Activated T-cell treated with anti-CD3 and anti-CD28 coated beads, Interleukin-2, amount 50 U/mL, for 24 hours (primary cell): ENCODE measurements at regions not wholly inside any gene's neighbourhood (a gene's known extent, or its start where the extent isn't known, plus 50 kb on each side); places are given as distances from the start of the nearest gene placed in this dataset.

Source experiments
- DNase-seq: peaks from one replicate; pipeline ENCODE4 v3.0.0-alpha.2; 2020
- H3K27ac Mint-ChIP-seq: 2 replicates; pipeline ENCODE4 v1.8.0; 2020; ENCODE audit warnings: mild to moderate bottlenecking, mixed read lengths
- H3K27me3 Mint-ChIP-seq: 2 replicates; pipeline ENCODE4 v1.8.0; 2020; ENCODE audit warnings: mixed read lengths
- H3K36me3 Mint-ChIP-seq: 2 replicates; pipeline ENCODE4 v1.8.0; 2020; ENCODE audit warnings: low read depth, mixed read lengths
- H3K4me1 Mint-ChIP-seq: 2 replicates; pipeline ENCODE4 v1.8.0; 2020; ENCODE audit warnings: low read depth, mixed read lengths
- H3K4me3 Mint-ChIP-seq: 2 replicates; pipeline ENCODE4 v1.8.0; 2020; ENCODE audit warnings: mild to moderate bottlenecking, moderate library complexity, mixed read lengths
- H3K9me3 Mint-ChIP-seq: 2 replicates; pipeline ENCODE4 v1.8.0; 2020; ENCODE audit warnings: mixed read lengths

DNA sequence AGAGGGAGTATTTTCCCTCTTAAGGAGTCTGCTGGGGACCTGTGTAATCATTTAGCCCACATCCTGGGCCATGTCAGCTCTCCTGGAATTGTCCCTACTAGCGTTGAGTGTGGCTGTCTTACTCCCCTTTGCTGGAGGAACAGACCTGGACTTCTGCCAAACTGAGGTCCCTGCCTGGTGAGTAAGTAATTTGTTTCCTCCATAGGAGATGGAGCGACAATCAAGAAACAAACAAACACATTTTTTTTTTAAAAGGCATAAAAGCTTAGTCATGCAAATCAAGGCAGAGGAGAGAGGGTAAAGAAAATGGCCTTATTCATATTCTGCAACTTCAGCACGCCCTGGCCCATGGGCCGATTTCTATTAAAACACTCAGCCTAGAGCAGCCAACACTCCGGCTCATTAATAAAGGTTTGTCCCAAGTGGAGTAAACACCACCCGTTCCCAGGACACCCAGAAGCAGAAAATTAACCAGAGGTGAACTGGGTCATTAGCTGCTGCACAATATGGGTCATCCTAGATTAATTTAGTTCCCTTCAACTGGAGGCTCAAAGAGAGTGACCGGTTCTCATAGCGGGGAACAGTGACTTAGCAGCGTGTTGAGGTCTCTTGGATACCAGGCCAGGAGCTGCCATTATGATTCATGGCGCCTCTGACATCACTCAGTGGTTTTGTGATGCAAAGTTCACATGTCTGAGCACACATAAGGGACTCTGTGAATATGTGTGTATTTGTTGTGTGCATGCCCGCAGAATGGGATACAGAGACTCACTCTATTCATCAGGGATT lies 165.0 kb upstream of the SULF2 start:
- H3K9me3 Mint-ChIP-seq = no peaks in the 10 kb centered on the region
- H3K27me3 Mint-ChIP-seq = peaks cover 15% of the 10 kb centered on the region
- no peak overlapping the region for H3K27ac Mint-ChIP-seq
- DNase-seq = no peak
- H3K4me3 Mint-ChIP-seq = no peak overlapping the region
- no peaks in the 10 kb centered on the region for H3K4me1 Mint-ChIP-seq
- H3K36me3 Mint-ChIP-seq = no peaks in the 10 kb centered on the region

DNA sequence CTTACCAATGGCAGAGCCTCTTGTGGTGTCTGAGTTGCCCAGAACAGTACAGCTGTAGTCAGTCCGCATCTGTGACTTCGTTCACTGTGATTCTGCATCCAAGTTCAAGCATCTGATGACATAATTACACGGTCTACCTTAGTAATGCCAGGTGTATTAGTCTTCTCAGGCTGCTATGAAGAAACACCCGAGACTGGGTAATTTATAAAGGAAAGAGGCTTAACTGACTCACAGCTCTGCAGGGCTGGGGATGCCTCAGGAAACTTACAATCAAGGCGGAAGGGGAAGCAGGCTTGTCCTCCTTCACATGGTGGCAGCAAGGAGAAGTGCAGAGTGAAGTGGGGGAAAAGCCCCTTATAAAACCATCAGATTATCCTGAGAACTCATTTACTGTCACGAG lies 163.9 kb upstream of the SULF2 start:
- H3K4me3 Mint-ChIP-seq = no peak overlapping the region
- H3K36me3 Mint-ChIP-seq = no peaks in the 10 kb centered on the region
- H3K27ac Mint-ChIP-seq = no peak overlapping the region
- H3K9me3 Mint-ChIP-seq = no peaks in the 10 kb centered on the region
- H3K4me1 Mint-ChIP-seq = no peaks in the 10 kb centered on the region
- H3K27me3 Mint-ChIP-seq = peaks cover 19% of the 10 kb centered on the region
- DNase-seq = no peak

DNA sequence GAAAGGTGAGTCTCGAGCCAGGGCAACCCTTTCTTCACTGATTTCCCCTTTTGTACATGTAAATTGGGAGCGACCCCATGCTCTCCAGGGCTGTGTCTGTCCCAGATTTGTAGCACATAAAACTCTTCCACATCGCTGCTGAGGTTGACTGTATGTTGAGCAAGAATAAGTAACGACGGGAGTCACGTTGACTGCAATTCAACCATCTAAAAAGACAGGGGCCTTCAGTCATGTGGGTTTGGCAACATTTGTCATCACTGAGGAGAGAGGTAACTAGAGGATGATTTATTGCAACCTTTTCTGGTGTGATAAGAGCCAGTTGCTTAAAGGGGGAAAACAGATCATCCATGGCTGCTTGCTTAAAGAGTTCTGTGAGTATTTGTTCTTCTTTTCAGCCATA lies 159.4 kb upstream of the SULF2 start:
- H3K4me3 Mint-ChIP-seq = no peak overlapping the region
- no peaks in the 10 kb centered on the region for H3K9me3 Mint-ChIP-seq
- no peak for DNase-seq
- no peaks in the 10 kb centered on the region for H3K4me1 Mint-ChIP-seq
- H3K27ac Mint-ChIP-seq = no peak overlapping the region
- H3K36me3 Mint-ChIP-seq = no peaks in the 10 kb centered on the region
- peaks cover 13% of the 10 kb centered on the region for H3K27me3 Mint-ChIP-seq

DNA sequence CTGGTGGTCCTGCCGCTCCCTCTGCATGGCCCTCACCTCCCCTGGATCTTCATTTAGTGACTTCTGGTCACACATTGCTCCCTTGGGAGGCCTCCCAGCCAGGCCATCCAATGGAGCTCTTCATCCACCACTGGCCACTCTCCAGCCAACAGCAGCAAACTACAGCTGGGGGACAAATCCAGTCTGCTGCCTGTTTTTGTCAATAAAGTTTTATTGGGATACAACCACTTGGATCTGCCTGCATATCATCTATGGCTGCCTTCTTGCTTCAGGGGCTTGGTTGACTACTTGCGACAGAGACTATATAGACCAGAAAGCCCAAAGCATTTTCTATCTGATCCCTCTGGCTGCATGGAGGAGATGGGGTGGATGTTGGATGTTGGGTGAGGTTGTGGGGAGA lies 156.6 kb upstream of the SULF2 start:
- H3K4me1 Mint-ChIP-seq = no peaks in the 10 kb centered on the region
- no peak for DNase-seq
- H3K9me3 Mint-ChIP-seq = no peaks in the 10 kb centered on the region
- no peak overlapping the region for H3K27ac Mint-ChIP-seq
- no peak overlapping the region for H3K4me3 Mint-ChIP-seq
- H3K27me3 Mint-ChIP-seq = peaks cover 13% of the 10 kb centered on the region
- no peaks in the 10 kb centered on the region for H3K36me3 Mint-ChIP-seq

DNA sequence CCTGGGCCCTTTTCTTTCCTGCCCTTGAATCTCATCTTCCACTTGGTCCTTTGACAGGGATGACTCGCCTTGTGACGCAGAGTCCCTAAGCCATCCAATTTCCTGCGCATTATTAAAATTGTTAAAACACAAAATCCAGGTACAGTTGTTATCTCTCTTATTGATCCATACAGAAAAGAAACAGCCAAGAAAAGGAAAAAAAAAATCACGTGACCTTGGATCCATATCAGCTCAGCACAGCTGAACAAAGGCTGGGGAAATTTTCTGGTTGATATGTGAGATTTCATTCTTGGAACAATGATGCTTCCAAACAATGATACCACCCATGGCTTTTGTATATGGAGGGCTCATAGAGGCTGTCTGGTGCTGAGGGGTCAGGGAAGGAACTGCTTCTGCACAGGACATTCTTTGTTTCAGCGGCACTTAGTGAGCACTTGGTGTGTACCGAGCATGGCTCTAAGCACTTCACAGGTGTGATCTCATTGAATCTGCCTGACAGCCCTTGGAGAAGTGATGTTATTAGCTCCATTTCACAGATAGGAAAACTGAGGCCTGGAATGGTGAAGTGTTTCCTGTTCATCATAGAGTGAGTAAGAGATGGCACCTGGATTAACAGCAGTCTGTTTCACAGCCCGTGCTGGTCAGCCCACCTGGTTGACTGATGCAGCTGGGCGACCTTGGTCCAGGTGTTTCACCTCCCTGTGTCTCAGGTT lies 155.0 kb upstream of the SULF2 start:
- H3K36me3 Mint-ChIP-seq = no peaks in the 10 kb centered on the region
- DNase-seq = no peak
- H3K27ac Mint-ChIP-seq = no peak overlapping the region
- H3K4me1 Mint-ChIP-seq = no peaks in the 10 kb centered on the region
- H3K9me3 Mint-ChIP-seq = no peaks in the 10 kb centered on the region
- peaks cover 16% of the 10 kb centered on the region for H3K27me3 Mint-ChIP-seq
- H3K4me3 Mint-ChIP-seq = no peak overlapping the region

DNA sequence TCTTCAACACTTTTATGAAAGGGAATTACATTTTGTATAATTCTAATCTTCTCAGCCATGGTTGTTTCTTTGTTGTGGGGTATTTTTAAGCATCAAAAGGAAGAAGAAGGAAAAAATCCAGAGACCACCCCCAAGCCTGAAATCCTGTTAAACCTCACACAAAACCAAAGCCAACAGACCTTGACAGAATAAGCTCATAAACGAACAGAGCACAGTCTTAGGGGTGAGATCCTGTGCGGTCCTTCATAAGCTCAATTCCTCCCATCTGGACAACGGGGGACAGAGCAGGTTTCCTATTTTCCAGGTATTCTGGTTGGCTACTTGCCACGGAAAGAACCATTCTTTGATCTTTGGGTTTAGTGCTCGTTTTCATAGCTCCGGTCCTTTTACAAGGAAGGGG lies 151.3 kb upstream of the SULF2 start:
- no peak for DNase-seq
- H3K27me3 Mint-ChIP-seq = peaks cover 15% of the 10 kb centered on the region
- H3K36me3 Mint-ChIP-seq = no peaks in the 10 kb centered on the region
- H3K4me1 Mint-ChIP-seq = no peaks in the 10 kb centered on the region
- H3K9me3 Mint-ChIP-seq = no peaks in the 10 kb centered on the region
- no peak overlapping the region for H3K27ac Mint-ChIP-seq
- H3K4me3 Mint-ChIP-seq = no peak overlapping the region

DNA sequence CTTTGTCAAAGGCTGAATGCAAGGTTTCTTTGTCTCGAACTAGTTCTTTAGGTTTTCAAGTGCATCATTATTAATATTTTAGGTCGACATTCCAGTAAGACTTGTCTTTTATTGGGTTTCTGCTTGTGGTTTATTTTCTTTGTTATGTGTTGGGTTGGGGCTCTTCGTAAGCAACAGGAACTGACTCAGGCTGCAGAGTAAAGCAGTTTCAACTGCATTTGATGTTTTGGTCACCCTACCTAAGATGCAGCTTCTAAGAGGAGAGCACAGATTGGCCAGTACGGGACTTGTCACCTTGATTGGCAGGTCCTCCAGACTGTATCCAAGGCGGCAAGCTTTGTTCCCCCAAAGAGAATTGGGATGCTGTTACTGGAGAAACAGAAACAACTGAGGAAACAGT lies 149.5 kb upstream of the SULF2 start:
- DNase-seq = no peak
- Mint-ChIP-seq H3K9me3 (no peaks in the 10 kb centered on the region), H3K27me3 (peaks cover 17% of the 10 kb centered on the region), H3K4me1 (no peaks in the 10 kb centered on the region), H3K36me3 (no peaks in the 10 kb centered on the region), H3K4me3 (no peak overlapping the region), H3K27ac (no peak overlapping the region)

DNA sequence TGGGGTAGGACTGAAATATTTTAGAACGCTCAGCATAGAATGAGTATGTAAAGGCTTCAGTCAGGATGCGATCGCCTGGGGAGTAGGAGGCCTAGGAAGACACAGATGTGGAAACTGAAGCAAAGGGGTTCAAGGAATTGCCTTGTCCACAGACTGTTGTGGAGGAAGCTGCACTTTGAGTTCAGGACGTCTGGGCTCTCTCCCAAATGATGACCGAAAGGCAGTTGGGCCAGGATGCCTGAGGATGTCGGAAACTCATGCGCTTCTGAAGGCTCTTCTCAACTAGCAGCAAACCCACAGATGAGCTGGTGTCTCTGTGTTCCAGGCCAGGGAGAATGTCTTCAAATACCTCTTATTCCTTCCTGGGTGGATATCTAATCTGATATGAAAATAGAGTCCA lies 146.2 kb upstream of the SULF2 start:
- no peaks in the 10 kb centered on the region for H3K4me1 Mint-ChIP-seq
- peaks cover 12% of the 10 kb centered on the region for H3K27me3 Mint-ChIP-seq
- no peak overlapping the region for H3K4me3 Mint-ChIP-seq
- no peak for DNase-seq
- H3K9me3 Mint-ChIP-seq = no peaks in the 10 kb centered on the region
- H3K36me3 Mint-ChIP-seq = no peaks in the 10 kb centered on the region
- H3K27ac Mint-ChIP-seq = no peak overlapping the region

DNA sequence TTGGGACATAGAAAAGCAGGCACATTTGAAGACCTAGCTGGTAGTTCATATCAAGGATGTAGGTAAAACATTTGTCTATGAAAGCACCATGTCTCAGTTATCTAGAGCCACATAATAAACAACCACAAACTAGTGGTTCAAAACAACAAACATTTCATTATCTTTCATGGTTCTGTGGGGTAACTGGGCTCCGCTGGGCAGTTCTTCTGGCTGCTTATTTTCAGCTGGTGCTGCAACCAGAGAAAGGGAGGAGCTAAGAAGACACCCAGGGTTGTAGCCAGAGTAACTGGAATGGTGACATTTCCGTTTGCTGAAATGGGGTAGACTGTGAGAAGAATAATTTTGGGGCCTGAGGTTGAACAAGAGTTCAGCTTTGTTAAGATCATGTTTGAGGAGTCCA lies 145.7 kb upstream of the SULF2 start:
- peaks cover 10% of the 10 kb centered on the region for H3K27me3 Mint-ChIP-seq
- H3K4me3 Mint-ChIP-seq = no peak overlapping the region
- DNase-seq = no peak
- no peaks in the 10 kb centered on the region for H3K36me3 Mint-ChIP-seq
- no peaks in the 10 kb centered on the region for H3K9me3 Mint-ChIP-seq
- H3K27ac Mint-ChIP-seq = no peak overlapping the region
- H3K4me1 Mint-ChIP-seq = no peaks in the 10 kb centered on the region

DNA sequence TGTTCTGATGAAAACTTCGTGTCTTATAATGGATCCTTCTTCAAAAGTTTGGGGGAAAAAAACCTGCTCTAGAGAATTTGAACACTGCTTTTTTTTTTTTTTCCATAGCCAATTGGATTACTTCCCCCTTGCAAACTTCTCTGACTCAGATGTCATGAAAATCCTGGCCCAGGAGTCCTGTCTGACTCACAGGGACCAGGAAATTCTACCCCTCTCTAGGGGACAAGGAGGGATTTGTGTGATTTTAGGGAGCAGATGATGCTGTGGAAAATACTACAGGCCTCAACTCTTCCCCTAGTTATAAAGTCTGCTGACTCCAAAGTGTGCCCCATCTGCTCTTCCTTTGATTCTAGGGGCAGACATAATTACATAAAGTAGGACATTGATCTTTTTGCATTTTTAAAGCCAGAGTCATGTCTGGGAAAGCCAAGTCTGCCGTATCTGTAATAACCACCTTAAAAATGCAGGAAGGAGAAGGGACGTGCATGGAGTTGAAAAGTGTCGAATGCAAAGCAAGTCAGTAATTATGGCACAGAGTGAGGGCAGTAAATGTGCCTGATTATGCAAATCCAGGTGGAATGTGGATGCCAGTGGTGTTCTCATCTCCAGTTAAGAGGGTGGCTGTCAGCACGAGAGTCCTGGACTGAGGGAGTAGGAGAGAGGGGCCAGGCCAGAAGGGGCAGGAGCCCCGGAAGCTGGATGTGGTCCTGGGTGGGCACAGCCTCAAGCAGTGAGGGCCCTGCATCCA lies 144.3 kb upstream of the SULF2 start:
- H3K4me3 Mint-ChIP-seq = no peak overlapping the region
- no peak for DNase-seq
- H3K9me3 Mint-ChIP-seq = no peaks in the 10 kb centered on the region
- no peaks in the 10 kb centered on the region for H3K4me1 Mint-ChIP-seq
- H3K27ac Mint-ChIP-seq = no peak overlapping the region
- H3K36me3 Mint-ChIP-seq = no peaks in the 10 kb centered on the region
- peaks cover 14% of the 10 kb centered on the region for H3K27me3 Mint-ChIP-seq

DNA sequence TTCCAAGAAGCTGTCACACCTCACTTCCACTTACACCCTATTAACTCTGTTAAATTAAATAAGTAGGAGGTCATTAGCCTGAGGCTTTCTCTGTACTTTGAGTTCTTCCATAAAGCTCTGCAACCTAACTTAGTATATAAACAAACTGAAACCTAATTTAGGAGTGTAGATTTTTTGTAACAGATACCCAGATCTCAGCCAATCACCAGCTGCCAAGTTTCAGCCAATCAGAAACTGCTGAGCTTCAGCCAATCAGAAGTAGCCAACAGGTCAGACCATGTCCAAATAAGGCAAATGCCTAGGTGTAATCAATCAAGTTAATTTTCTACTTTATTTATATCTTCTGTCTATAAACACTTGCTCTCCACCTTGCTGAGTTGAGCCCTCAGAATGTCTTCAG lies 142.7 kb upstream of the SULF2 start:
- Mint-ChIP-seq H3K4me1 (no peaks in the 10 kb centered on the region), H3K27me3 (peaks cover 15% of the 10 kb centered on the region), H3K4me3 (no peak overlapping the region), H3K27ac (no peak overlapping the region), H3K9me3 (no peaks in the 10 kb centered on the region), H3K36me3 (no peaks in the 10 kb centered on the region)
- no peak for DNase-seq

DNA sequence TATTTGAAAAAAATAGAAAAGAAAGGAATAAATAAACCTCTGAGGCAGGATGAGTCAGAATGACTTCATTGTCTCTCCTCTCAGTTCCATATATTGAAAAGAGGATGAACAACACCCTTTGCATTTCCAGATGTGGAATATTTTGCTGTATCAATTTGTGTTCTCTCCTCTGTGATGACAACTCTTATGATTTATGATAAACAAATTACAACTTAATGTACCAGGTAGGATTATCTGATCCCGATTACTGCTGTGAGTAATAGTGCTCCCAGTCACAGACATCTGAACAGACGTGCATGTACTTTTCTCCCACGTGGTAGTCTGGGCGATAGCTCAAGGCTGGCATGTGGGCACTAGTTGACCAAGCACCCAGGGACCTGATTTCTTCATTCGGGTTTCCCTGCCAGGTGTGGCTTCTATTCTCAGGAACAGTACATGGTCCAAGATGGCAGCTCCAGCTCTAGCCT lies 142.1 kb upstream of the SULF2 start:
- H3K27ac Mint-ChIP-seq = no peak overlapping the region
- H3K9me3 Mint-ChIP-seq = no peaks in the 10 kb centered on the region
- peaks cover 21% of the 10 kb centered on the region for H3K27me3 Mint-ChIP-seq
- H3K4me3 Mint-ChIP-seq = no peak overlapping the region
- DNase-seq = no peak
- H3K4me1 Mint-ChIP-seq = no peaks in the 10 kb centered on the region
- H3K36me3 Mint-ChIP-seq = no peaks in the 10 kb centered on the region

DNA sequence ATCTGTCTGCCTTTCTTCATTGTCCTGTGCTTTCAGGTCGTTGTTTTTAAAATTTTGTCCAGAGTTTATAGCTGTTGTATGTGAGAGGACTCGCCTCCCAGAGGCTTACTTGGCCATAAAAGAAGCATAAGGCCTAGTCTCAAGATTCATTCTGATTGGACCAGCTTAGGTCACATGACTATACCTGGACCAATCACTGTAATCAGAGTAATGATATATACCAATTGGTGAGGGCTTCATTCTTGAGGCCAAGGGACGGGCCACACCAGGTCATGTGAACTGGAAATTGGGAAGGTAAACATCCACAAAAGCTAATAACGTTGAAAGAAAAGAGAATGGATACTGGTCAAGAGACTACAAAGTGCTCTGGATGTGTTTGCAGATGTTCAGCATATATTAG lies 141.4 kb upstream of the SULF2 start:
- Mint-ChIP-seq H3K27me3 (peaks cover 24% of the 10 kb centered on the region), H3K27ac (no peak overlapping the region), H3K4me1 (no peaks in the 10 kb centered on the region), H3K4me3 (no peak overlapping the region), H3K36me3 (no peaks in the 10 kb centered on the region), H3K9me3 (no peaks in the 10 kb centered on the region)
- no peak for DNase-seq

DNA sequence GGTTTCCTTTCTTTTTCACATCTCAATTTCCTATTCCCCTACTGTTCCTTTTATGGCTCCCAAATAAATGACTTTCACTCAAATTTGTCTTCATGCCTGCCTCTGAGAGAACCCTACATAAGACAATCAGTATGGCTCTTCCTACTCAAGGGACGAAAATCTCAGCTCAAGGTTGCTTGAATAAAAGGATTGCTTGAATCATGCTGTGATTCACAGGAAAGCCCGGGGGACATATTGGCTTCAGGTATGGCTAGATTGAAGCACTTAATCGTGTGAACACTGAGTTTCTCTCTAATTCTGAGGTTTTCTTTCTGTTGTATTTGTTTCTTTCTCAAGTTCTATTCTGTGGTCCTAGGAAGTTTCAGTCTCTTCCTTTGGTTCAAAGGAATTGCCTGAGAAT lies 140.3 kb upstream of the SULF2 start:
- no peaks in the 10 kb centered on the region for H3K9me3 Mint-ChIP-seq
- DNase-seq = no peak
- H3K27me3 Mint-ChIP-seq = peaks cover 28% of the 10 kb centered on the region
- no peak overlapping the region for H3K4me3 Mint-ChIP-seq
- H3K36me3 Mint-ChIP-seq = no peaks in the 10 kb centered on the region
- H3K27ac Mint-ChIP-seq = no peak overlapping the region
- no peaks in the 10 kb centered on the region for H3K4me1 Mint-ChIP-seq

DNA sequence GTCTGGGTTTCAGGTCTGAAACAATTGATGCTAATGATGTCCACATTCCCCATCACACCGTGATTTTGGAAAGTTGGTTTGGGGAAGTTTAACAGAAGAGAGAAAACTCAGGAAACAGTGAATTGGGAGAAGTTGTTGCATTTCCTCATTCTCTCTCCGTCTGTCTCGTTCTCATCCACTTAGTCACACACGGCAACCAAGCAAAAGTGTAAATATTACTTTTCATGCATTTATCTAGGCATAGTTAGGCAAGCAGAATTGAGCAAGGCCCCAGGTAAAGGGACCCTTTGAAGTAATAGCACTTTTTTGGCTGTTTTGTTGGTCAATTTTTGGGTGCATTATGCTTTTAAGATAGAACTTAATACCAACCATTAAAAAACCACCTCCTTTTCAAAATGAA lies 137.0 kb upstream of the SULF2 start:
- Mint-ChIP-seq H3K9me3 (peaks cover 7% of the 10 kb centered on the region), H3K27ac (no peak overlapping the region), H3K36me3 (no peaks in the 10 kb centered on the region), H3K27me3 (peaks cover 37% of the 10 kb centered on the region), H3K4me3 (no peak overlapping the region), H3K4me1 (no peaks in the 10 kb centered on the region)
- no peak for DNase-seq
